WTC11 (cell line): ENCODE measurements at regions not wholly inside any gene's neighbourhood (a gene's known extent, or its start where the extent isn't known, plus 50 kb on each side); places are given as distances from the start of the nearest gene placed in this dataset.

Experiments used
- ATAC-seq: fragments of 200-7000 bp; cut with Tn5 transposase; 2 replicates; pipeline ENCODE4 v1.10.0; 2021; ENCODE audit warnings: mild to moderate bottlenecking, moderate library complexity
- CTCF ChIA-PET: fragments of 300-600 bp; sonication (Branson Sonifier 250); formaldehyde crosslinking; loops from one replicate; lab custom pipeline; 2021; ENCODE audit warnings: antibody characterized with exemption; lab: Charles Lee
- POLR2A ChIA-PET: fragments of 350-600 bp; sonication (Branson Sonifier 250); formaldehyde crosslinking; loops from one replicate; lab custom pipeline; 2021; ENCODE audit warnings: antibody characterized with exemption; lab: Charles Lee
- DNase-seq: peaks from one replicate; pipeline ENCODE4 v3.0.0; 2021; ENCODE audit warnings: low spot score
- H3K27ac Mint-ChIP-seq: 2 replicates; pipeline ENCODE4 v1.8.0; 2021; ENCODE audit warnings: mixed read lengths
- H3K27me3 Mint-ChIP-seq: 2 replicates; pipeline ENCODE4 v1.8.0; 2021; ENCODE audit warnings: low read depth, mild to moderate bottlenecking, moderate library complexity, mixed read lengths
- H3K36me3 Mint-ChIP-seq: 2 replicates; pipeline ENCODE4 v1.8.0; 2021; ENCODE audit warnings: mixed read lengths
- H3K4me1 Mint-ChIP-seq: 2 replicates; pipeline ENCODE4 v1.8.0; 2022; ENCODE audit warnings: mixed read lengths
- H3K4me3 Mint-ChIP-seq: 2 replicates; pipeline ENCODE4 v1.8.0; 2021; ENCODE audit warnings: mild to moderate bottlenecking, moderate library complexity, mixed read lengths
- H3K9me3 Mint-ChIP-seq: 2 replicates; pipeline ENCODE4 v1.8.0; 2021; ENCODE audit warnings: mixed read lengths
- ATF6 ChIP-seq: sonication (generic); formaldehyde crosslinking; IDR thresholded peaks from 2 replicates; pipeline ENCODE4 v1.8.1; 2023; ENCODE audit warnings: mild to moderate bottlenecking, missing genetic modification reagents
- CREB1 ChIP-seq: sonication (generic); formaldehyde crosslinking; IDR thresholded peaks from 2 replicates; pipeline ENCODE4 v1.8.0; 2023; ENCODE audit warnings: mild to moderate bottlenecking, missing genetic modification reagents
- EMX1 ChIP-seq: fragments of 250-450 bp; sonication (Bioruptor Pico); IDR thresholded peaks from 2 replicates; pipeline ENCODE4 v1.8.0; 2021; ENCODE audit warnings: mild to moderate bottlenecking
- ERG ChIP-seq: fragments of 250-450 bp; sonication (Bioruptor Pico); IDR thresholded peaks from 2 replicates; pipeline ENCODE4 v1.8.0; 2021; ENCODE audit warnings: mild to moderate bottlenecking
- IRF1 ChIP-seq: sonication (generic); formaldehyde crosslinking; IDR thresholded peaks from 2 replicates; pipeline ENCODE4 v1.8.0; 2023; ENCODE audit warnings: missing genetic modification reagents
- IRF2 ChIP-seq: sonication (generic); formaldehyde crosslinking; IDR thresholded peaks from 2 replicates; pipeline ENCODE4 v1.8.0; 2022; ENCODE audit warnings: low read depth, missing genetic modification reagents, borderline replicate concordance
- JUN ChIP-seq: sonication (generic); formaldehyde crosslinking; IDR thresholded peaks from 2 replicates; pipeline ENCODE4 v1.8.0; 2023; ENCODE audit warnings: mild to moderate bottlenecking, missing genetic modification reagents
- KAT7 ChIP-seq: sonication (generic); formaldehyde crosslinking; IDR thresholded peaks from 2 replicates; pipeline ENCODE4 v1.8.1; 2023; ENCODE audit warnings: missing genetic modification reagents, mild to moderate bottlenecking, borderline replicate concordance
- MAX ChIP-seq: sonication (generic); formaldehyde crosslinking; IDR thresholded peaks from 2 replicates; pipeline ENCODE4 v1.8.0; 2022; ENCODE audit warnings: mild to moderate bottlenecking, missing genetic modification reagents
- NR2C2 ChIP-seq: sonication (generic); formaldehyde crosslinking; IDR thresholded peaks from 2 replicates; pipeline ENCODE4 v1.8.0; 2022; ENCODE audit warnings: mild to moderate bottlenecking, missing genetic modification reagents
- NR3C1 ChIP-seq: sonication (generic); formaldehyde crosslinking; conservative IDR thresholded peaks from 2 replicates; pipeline ENCODE4 v1.8.1; 2023; ENCODE audit warnings: low read depth, mild to moderate bottlenecking, missing genetic modification reagents
- PRDM15 ChIP-seq: sonication (generic); formaldehyde crosslinking; IDR thresholded peaks from 2 replicates; pipeline ENCODE4 v1.8.0; 2022; ENCODE audit warnings: missing genetic modification reagents
- PRRX2 ChIP-seq: fragments of 250-450 bp; sonication (Bioruptor Pico); IDR thresholded peaks from 2 replicates; pipeline ENCODE4 v1.8.0; 2021; ENCODE audit warnings: mild to moderate bottlenecking
- RELA ChIP-seq: sonication (generic); formaldehyde crosslinking; IDR thresholded peaks from 2 replicates; pipeline ENCODE4 v1.8.1; 2022; ENCODE audit warnings: missing genetic modification reagents, mild to moderate bottlenecking, borderline replicate concordance
- SOX15 ChIP-seq: fragments of 250-450 bp; sonication (Bioruptor Pico); IDR thresholded peaks from 2 replicates; pipeline ENCODE4 v1.9.0; 2021; ENCODE audit warnings: mild to moderate bottlenecking
- SP1 ChIP-seq: sonication (generic); formaldehyde crosslinking; conservative IDR thresholded peaks from 2 replicates; pipeline ENCODE4 v1.8.1; 2022; ENCODE audit warnings: missing genetic modification reagents
- TCF7 ChIP-seq: sonication (generic); formaldehyde crosslinking; IDR thresholded peaks from 2 replicates; pipeline ENCODE4 v1.8.0; 2022; ENCODE audit warnings: mild to moderate bottlenecking, low read depth, missing genetic modification reagents, moderate library complexity
- TEAD1 ChIP-seq: sonication (generic); formaldehyde crosslinking; IDR thresholded peaks from 2 replicates; pipeline ENCODE4 v1.8.0; 2022; ENCODE audit warnings: mild to moderate bottlenecking, missing genetic modification reagents
- ZBTB21 ChIP-seq: sonication (generic); formaldehyde crosslinking; IDR thresholded peaks from 2 replicates; pipeline ENCODE4 v1.8.1; 2023; ENCODE audit warnings: mild to moderate bottlenecking, missing genetic modification reagents, borderline replicate concordance
- ZMAT4 ChIP-seq: fragments of 250-450 bp; sonication (Bioruptor Pico); IDR thresholded peaks from 2 replicates; pipeline ENCODE4 v1.9.0; 2021; ENCODE audit warnings: mild to moderate bottlenecking
- ZNF263 ChIP-seq: sonication (generic); formaldehyde crosslinking; IDR thresholded peaks from 2 replicates; pipeline ENCODE4 v1.8.1; 2022; ENCODE audit warnings: low read depth, mild to moderate bottlenecking, moderate library complexity, missing genetic modification reagents
- ZNF396 ChIP-seq: fragments of 250-450 bp; sonication (Bioruptor Pico); IDR thresholded peaks from 2 replicates; pipeline ENCODE4 v1.8.0; 2021; ENCODE audit warnings: mild to moderate bottlenecking, moderate library complexity, borderline replicate concordance
- ZNF423 ChIP-seq: fragments of 250-450 bp; sonication (Bioruptor Pico); IDR thresholded peaks from 2 replicates; pipeline ENCODE4 v2.1.2; 2022; ENCODE audit warnings: mild to moderate bottlenecking, moderate library complexity

GRCh38 chr7:57199252-57199651, 67.0 kb upstream of the ZNF479 start (continued):
- TF ChIP-seq PRDM15: no peak
- no peak for TF ChIP-seq MAX (CRISPR knock-in tag)
- no peak for TF ChIP-seq ATF6 (CRISPR knock-in tag)
- no peak for TF ChIP-seq NR3C1 (CRISPR knock-in tag)
- TF ChIP-seq ZBTB21: no peak
- no peak for TF ChIP-seq NR2C2 (CRISPR knock-in tag)
- no peak for TF ChIP-seq IRF1 (CRISPR knock-in tag)
- no peak for TF ChIP-seq TEAD1
- TF ChIP-seq KAT7: no peak
- no peak for TF ChIP-seq JUN

GRCh38 chr7:57201021-57201894, 69.0 kb upstream of the ZNF479 start:
- DNase-seq: no peak
- Mint-ChIP-seq H3K27me3 (0 out of 2 replicates have a peak, but pooled peaks cover 5% of the 10 kb centered on the region), H3K9me3 (peaks cover 30% of the 10 kb centered on the region), H3K4me3 (no peak overlapping the region), H3K4me1 (no peaks in the 10 kb centered on the region)
- CTCF ChIA-PET: no interaction called here
- TF ChIP-seq ZBTB21: no peak
- no peak for TF ChIP-seq ZNF396
- TF ChIP-seq JUN: no peak
- TF ChIP-seq NR2C2 (CRISPR knock-in tag): no peak
- TF ChIP-seq, all 79 proteins: peak for 0
- Mint-ChIP-seq H3K27ac (no peak overlapping the region), H3K36me3 (peaks cover 39% of the 10 kb centered on the region)
- ATAC-seq: no peak
- POLR2A ChIA-PET: no interaction called here

- peaks cover 40% of the 10 kb centered on the region for H3K36me3 Mint-ChIP-seq
- peaks cover 31% of the 10 kb centered on the region for H3K9me3 Mint-ChIP-seq
These were observed 69.6 kb upstream of the ZNF479 start for GRCh38 chr7:57201895-57202210.

More at GRCh38 chr7:57201895-57202210, 69.6 kb upstream of the ZNF479 start:
- 0 out of 2 replicates have a peak, but pooled peaks cover 5% of the 10 kb centered on the region for H3K27me3 Mint-ChIP-seq
- DNase-seq: no peak
- ChIA-PET CTCF (no interaction called here), POLR2A (no interaction called here)
- no peak for ATAC-seq
- H3K27ac Mint-ChIP-seq: no peak overlapping the region
- no peak overlapping the region for H3K4me3 Mint-ChIP-seq
- TF ChIP-seq CREB1 (CRISPR knock-in tag): no peak
- TF ChIP-seq ZNF263: no peak
- TF ChIP-seq EMX1 (CRISPR knock-in tag): no peak
- no peak for TF ChIP-seq PRRX2
- no peak for TF ChIP-seq SP1
- no peak for TF ChIP-seq TCF7 (CRISPR knock-in tag)
- no peak for TF ChIP-seq SOX15
- TF ChIP-seq ZNF423 (CRISPR knock-in tag): no peak
- TF ChIP-seq IRF2 (CRISPR knock-in tag): no peak
- TF ChIP-seq ERG (CRISPR knock-in tag): no peak
- TF ChIP-seq RELA: no peak
- no peak for TF ChIP-seq ZMAT4 (CRISPR knock-in tag)
- TF ChIP-seq, all 79 proteins: peak for 0
- H3K4me1 Mint-ChIP-seq: no peaks in the 10 kb centered on the region
